ENCODE measurements at regions not wholly inside any gene's neighbourhood (a gene's known extent, or its start where the extent isn't known, plus 50 kb on each side); places are given as distances from the start of the nearest gene placed in this dataset.

DNA sequence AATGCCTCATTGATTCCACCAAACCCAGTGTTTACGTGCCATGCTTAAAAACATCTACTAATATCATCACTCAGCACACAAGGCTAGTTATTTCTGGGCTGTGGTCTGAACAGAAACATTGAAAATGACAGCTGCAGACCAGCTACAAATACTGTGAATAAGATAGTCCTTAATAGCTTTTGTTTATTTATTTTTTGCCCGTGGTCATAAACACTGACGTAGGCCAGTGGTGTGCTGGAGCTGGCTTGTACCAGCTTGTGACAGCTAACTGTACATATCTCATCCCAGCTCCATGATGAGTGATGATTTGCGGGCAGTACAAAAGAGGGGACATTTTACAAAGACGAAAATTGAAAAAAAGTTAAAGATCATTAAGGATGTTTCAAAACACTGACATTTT, 1057.0 kb downstream of the EPHA7 start:
- TF ChIP-seq, protein P1, sequence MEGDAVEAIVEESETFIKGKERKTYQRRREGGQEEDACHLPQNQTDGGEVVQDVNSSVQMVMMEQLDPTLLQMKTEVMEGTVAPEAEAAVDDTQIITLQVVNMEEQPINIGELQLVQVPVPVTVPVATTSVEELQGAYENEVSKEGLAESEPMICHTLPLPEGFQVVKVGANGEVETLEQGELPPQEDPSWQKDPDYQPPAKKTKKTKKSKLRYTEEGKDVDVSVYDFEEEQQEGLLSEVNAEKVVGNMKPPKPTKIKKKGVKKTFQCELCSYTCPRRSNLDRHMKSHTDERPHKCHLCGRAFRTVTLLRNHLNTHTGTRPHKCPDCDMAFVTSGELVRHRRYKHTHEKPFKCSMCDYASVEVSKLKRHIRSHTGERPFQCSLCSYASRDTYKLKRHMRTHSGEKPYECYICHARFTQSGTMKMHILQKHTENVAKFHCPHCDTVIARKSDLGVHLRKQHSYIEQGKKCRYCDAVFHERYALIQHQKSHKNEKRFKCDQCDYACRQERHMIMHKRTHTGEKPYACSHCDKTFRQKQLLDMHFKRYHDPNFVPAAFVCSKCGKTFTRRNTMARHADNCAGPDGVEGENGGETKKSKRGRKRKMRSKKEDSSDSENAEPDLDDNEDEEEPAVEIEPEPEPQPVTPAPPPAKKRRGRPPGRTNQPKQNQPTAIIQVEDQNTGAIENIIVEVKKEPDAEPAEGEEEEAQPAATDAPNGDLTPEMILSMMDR (conservative IDR thresholded peaks at IDR 0.05; ENCODE audit: low read depth, low read length), result no peak
- TF ChIP-seq EZH2 (IDR thresholded peaks at IDR 0.05; ENCODE audit: borderline replicate concordance, low read depth, low read length, poor library complexity, severe bottlenecking), result no peak

All from A673 (cell line).